ENCODE measurements at regions not wholly inside any gene's neighbourhood (a gene's known extent, or its start where the extent isn't known, plus 50 kb on each side); places are given as distances from the start of the nearest gene placed in this dataset.
"Not testable (repeated sequence)": the region's sequence is repeated elsewhere in the genome, so short reads cannot be mapped to it uniquely, and the experiment has no call there.

DNA sequence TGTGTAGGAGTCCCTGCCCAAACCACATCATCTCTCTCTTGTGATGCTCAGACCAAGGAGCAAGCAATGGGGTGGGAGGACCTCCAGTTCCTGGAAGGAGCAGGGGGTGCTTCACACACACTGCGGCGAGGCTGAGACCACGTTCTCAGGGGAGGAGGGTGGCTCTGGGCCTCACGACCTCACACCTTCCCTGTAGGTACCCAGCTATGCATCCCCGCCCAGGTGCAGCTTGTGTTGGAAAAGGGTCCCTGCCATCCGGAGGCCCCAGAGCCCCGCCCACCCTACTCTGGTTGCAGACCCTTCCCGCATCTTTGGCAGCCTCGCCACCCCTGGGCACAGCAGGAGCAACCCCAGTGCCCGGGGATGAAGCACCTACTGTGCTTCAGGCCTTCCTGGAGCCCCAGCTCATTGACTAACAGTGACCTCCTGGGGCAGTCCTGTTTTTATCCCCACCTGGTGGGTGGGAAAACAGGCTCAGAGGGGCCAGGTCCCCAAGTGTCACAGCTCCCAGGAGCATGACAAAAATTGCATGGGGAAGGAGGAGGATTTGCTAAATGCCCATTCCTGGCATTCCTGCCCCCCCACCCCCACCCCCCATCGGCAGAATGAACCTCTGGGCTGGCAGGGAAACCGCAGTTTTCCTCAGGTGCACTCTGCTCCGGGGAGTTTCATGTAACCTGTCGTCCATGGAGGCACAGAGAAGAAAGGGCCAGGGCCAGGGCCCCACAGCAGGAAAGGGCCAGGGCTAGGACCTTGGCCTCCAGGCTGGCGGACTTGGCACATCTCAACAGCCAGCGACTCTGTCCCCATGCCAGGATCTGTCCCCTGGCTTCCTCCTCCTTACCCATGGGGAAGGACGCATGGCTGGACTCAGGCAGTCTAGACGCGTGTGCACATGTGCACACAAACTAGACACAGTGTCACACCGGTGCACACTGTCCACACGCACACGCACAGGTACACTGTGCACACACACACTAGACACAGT is 81.0 kb downstream of the IGLL1 start:
- DNase-seq (ENCODE audit: low read depth) (no peak), FAIRE-seq (no peak)
- peaks cover 3% of the 10 kb centered on the region for H3K27me3 ChIP-seq (ENCODE audit: control insufficient read depth, insufficient read depth, low read length)
- no peak overlapping the region for H3K4me3 ChIP-seq (ENCODE audit: low read depth, low read length)
- TF ChIP-seq, protein P1, sequence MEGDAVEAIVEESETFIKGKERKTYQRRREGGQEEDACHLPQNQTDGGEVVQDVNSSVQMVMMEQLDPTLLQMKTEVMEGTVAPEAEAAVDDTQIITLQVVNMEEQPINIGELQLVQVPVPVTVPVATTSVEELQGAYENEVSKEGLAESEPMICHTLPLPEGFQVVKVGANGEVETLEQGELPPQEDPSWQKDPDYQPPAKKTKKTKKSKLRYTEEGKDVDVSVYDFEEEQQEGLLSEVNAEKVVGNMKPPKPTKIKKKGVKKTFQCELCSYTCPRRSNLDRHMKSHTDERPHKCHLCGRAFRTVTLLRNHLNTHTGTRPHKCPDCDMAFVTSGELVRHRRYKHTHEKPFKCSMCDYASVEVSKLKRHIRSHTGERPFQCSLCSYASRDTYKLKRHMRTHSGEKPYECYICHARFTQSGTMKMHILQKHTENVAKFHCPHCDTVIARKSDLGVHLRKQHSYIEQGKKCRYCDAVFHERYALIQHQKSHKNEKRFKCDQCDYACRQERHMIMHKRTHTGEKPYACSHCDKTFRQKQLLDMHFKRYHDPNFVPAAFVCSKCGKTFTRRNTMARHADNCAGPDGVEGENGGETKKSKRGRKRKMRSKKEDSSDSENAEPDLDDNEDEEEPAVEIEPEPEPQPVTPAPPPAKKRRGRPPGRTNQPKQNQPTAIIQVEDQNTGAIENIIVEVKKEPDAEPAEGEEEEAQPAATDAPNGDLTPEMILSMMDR (IDR thresholded peaks at IDR 0.05; ENCODE audit: insufficient read depth, low read length, severe bottlenecking), result no peak
- no peaks in the 10 kb centered on the region for H3K36me3 ChIP-seq (ENCODE audit: control insufficient read depth, insufficient read depth, low read length)

DNA sequence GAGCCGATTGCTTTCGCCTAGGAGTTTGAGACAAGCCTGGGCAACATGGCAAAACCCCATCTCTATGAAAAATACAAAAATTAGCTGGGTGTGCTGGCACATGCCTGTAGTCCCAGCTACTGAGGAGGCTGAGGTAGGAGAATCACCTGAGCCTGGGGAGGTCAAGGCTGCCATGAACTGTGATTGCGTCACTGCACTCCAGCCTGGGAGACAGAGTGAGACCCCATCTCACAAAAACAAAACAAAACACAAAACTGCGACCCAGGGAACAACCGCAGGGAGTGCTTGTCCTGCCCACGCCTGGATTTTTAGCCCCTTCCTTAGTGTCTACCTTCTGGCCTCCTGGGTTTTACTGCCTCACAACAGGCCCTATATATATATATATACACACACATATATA is 82.2 kb downstream of the IGLL1 start:
- not testable (repeated sequence) for FAIRE-seq; DNase-seq (ENCODE audit: low read depth); H3K4me3 ChIP-seq (ENCODE audit: low read depth, low read length); H3K36me3 ChIP-seq (ENCODE audit: control insufficient read depth, insufficient read depth, low read length); H3K27me3 ChIP-seq (ENCODE audit: control insufficient read depth, insufficient read depth, low read length)

DNA sequence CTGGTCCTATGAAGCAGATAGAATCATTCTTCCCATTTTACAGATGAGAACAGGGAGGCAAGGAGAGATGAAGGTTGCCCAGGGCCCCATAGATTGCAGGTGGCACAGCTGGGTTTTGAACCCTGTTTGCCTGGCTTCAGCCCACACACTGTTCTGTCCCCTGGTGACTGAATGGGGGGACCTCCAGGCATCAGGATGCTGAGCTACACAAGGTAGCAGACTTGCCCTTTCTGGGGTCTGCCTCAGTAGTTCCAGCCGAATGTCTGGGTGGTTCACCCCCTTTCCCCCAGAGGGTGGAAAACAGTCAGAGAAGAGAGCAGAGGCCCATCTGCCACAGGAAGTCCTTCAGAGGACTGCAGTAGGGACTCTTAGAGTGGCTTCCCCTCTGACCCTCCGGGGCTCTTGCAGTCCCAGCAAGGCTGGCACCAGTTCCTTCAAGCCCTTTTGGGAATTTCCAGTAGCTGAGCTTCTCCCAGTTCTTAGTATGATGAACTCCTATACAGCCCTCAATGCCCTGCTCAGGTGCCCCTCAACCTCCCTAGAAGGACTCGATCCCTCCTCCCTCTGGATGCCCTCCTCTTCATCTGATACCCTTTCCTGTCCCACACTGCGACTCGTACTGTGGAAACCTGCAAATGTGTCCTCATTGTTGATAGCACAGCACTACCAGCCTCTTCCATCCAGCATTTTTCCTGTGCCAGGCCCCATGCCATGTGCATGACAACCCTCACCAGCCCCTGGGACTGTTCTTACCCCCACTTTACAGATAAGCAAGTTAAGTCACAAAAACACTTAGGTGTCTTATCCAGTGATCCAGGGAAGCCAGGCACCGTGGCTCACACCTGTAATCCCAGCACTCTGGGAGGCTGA is 82.8 kb downstream of the IGLL1 start:
- no peak for DNase-seq (ENCODE audit: low read depth)
- TF ChIP-seq, protein P1 (IDR thresholded peaks at IDR 0.05; ENCODE audit: insufficient read depth, low read length, severe bottlenecking), result no peak
- H3K4me3 ChIP-seq (ENCODE audit: low read depth, low read length), result no peak overlapping the region
- H3K27me3 ChIP-seq (ENCODE audit: control insufficient read depth, insufficient read depth, low read length), result peaks cover 3% of the 10 kb centered on the region
- FAIRE-seq, result peak; percentile 36
- no peaks in the 10 kb centered on the region for H3K36me3 ChIP-seq (ENCODE audit: control insufficient read depth, insufficient read depth, low read length)

DNA sequence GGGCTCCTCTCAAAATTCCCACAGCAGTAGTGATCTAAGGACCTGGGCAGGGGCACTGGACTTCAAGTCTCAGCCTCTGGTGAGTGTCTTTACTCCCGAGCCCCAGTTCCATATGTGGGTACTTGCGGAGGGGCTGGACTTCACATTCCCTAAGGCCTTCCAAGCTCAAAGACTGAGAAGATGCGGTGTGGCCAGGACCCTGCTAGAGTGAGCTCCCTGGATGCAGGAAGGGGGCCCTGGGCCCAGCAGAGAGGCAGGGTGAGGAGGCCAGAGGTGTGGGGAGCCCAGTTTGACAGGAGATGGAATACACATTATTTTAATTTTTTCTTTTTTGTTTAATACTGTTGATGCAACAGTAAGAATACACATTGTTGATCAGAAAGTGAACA is 83.7 kb downstream of the IGLL1 start:
- Histone ChIP-seq H3K27me3 (ENCODE audit: control insufficient read depth, insufficient read depth, low read length) (peaks cover 3% of the 10 kb centered on the region), H3K4me3 (ENCODE audit: low read depth, low read length) (no peak overlapping the region), H3K36me3 (ENCODE audit: control insufficient read depth, insufficient read depth, low read length) (no peaks in the 10 kb centered on the region)
- TF ChIP-seq, protein P1 (IDR thresholded peaks at IDR 0.05; ENCODE audit: insufficient read depth, low read length, severe bottlenecking), result no peak
- DNase-seq (ENCODE audit: low read depth) (no peak), FAIRE-seq (no peak)

DNA sequence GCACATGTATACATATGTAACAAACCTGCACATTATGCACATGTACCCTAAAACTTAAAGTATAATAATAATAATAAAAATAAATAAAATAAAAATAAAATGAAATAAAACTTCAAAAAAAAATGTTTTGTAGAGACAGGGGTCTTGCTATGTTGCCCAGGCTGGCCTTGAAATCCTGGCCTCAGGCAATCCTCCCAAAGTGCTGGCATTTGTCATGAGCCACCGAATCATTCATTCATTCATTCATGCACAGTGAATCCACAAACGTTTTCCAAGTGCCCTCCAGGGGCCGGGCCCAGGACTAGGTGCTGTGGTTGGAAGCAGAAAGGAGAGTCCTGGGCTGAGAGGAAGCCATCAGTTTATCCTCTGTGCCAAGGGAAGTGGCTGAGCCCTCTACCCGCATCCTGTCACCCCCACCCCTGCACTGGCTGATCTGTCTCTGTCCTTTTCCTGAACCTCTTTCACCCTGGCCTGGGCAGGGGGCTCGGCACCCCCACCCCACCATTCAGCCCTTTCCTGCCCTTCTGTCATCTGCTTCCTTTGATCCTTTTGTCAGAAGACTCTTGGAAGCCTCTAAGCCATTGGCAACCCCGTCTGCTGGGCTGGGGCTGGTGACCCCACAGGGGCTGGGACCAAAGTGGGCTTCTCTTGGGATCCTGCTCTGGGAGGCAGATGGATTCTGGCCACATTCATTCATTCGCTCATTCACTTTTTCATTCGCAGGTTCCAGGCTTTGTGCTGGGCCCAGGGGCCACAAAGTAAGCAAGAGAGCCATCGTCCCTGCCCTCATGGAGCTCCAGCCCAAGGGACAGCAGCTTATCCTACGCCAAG is 84.3 kb downstream of the IGLL1 start:
- H3K36me3 ChIP-seq (ENCODE audit: control insufficient read depth, insufficient read depth, low read length), result no peaks in the 10 kb centered on the region
- DNase-seq (ENCODE audit: low read depth) (no peak), FAIRE-seq (no peak)
- no peak overlapping the region for H3K4me3 ChIP-seq (ENCODE audit: low read depth, low read length)
- TF ChIP-seq, protein P1 (IDR thresholded peaks at IDR 0.05; ENCODE audit: insufficient read depth, low read length, severe bottlenecking), result no peak
- peaks cover 3% of the 10 kb centered on the region for H3K27me3 ChIP-seq (ENCODE audit: control insufficient read depth, insufficient read depth, low read length)

Measured in bronchial epithelial cell (primary cell).